ENCODE measurements at regions not wholly inside any gene's neighbourhood (a gene's known extent, or its start where the extent isn't known, plus 50 kb on each side); places are given as distances from the start of the nearest gene placed in this dataset.

DNA sequence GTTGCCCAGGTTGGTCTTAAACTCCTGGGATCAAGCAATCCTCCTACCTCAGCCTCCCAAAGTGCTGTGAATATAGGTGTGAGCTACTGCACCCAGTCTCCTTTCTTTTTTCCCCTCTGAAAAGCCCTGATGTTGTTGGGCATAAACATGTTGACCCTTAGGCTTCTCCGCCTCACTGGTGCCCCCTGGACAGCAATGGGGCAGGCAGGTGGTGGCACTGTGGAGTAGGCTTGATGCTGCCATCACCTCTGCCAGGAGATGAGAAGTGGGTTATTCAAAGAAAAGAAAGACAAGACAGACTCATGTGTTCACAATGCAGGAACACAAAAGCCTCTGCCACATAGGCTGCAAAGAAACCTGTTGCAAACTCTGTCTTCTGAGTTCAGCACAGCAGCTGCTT is 169.9 kb downstream of the EN1 start:
- WGBS = 89% methylated on average over 1 of the region's 1 CpG
- no peak for DNase-seq (ENCODE audit: extremely low spot score)
- Histone ChIP-seq H3K27ac (ENCODE audit: low read depth) (no peak overlapping the region), H3K4me1 (ENCODE audit: insufficient read depth) (no peaks in the 10 kb centered on the region), H3K36me3 (ENCODE audit: insufficient read depth) (no peaks in the 10 kb centered on the region), H3K4me3 (ENCODE audit: low read depth, low read length) (no peak overlapping the region)

GRCh38 chr2:118675531-118675930 is 171.9 kb downstream of the EN1 start:
- DNase-seq (ENCODE audit: extremely low spot score) = no peak
- Histone ChIP-seq H3K27ac (ENCODE audit: low read depth) (no peak overlapping the region), H3K36me3 (ENCODE audit: insufficient read depth) (no peaks in the 10 kb centered on the region), H3K4me1 (ENCODE audit: insufficient read depth) (no peaks in the 10 kb centered on the region), H3K4me3 (ENCODE audit: low read depth, low read length) (no peak overlapping the region)

DNA sequence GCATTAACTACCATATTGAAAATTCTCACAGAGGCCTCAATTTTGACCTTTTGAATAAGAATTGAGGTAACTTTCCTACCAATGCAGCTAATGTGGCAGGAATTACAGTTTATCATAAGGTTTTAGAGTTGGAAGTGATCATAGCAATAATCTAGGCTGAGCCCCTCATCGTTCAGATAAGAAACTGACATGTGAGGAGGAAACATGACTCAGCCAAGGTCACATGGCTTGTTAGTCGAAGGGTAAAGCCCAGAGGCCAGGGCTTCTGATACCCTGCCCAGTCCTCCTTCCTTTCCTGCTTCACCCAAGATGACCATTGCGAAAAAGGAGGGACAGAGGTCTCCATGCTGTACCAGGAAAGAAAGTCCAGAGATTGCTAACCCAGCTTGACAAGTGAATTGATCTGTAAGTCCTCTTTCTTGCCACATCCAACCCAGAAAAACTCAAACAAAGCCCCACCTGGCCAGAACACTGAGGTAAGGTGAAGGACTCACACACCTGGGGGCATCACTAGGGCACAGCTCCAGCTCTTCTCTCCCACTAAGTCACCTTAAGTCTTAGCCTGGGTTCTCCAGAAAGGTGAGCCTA is 174.8 kb downstream of the EN1 start:
- whole genome bisulfite sequencing = 69% methylated on average over 3 of the region's 3 CpGs
- no peak overlapping the region for H3K27ac ChIP-seq (ENCODE audit: low read depth)
- DNase-seq (ENCODE audit: extremely low spot score) = no peak
- no peaks in the 10 kb centered on the region for H3K36me3 ChIP-seq (ENCODE audit: insufficient read depth)
- H3K4me3 ChIP-seq (ENCODE audit: low read depth, low read length) = no peak overlapping the region
- no peaks in the 10 kb centered on the region for H3K4me1 ChIP-seq (ENCODE audit: insufficient read depth)

- Histone ChIP-seq H3K4me3 (ENCODE audit: low read depth, low read length) (no peak overlapping the region), H3K27ac (ENCODE audit: low read depth) (no peak overlapping the region), H3K36me3 (ENCODE audit: insufficient read depth) (no peaks in the 10 kb centered on the region), H3K4me1 (ENCODE audit: insufficient read depth) (no peaks in the 10 kb centered on the region)
- DNase-seq (ENCODE audit: extremely low spot score) = no peak
- 82% methylated on average over 5 of the region's 5 CpGs for WGBS
Measured at GRCh38 chr2:118671701-118672454, 175.6 kb downstream of the EN1 start.

DNA sequence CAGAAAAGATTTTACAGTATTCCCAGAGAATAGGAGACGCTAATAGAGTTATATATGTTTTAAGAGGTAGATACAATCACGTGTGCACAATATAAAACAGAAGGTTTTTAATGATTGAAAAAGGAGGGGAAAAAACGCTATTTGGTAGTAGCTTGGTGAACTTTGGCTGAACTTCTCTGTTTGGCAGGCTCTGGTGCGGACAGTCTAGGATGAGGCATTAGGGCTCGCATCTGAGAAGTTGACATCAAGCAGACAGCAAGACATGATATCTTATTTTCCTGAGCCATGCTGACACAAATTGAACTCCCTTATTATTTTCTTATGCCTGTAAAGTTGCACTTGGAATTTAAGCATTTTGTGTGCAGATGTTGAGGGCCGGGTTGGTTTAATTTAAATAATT is 176.6 kb downstream of the EN1 start:
- peak; percentile 80 for DNase-seq (ENCODE audit: extremely low spot score)
- WGBS = 18% methylated on average over 6 of the region's 6 CpGs
- H3K27ac ChIP-seq (ENCODE audit: low read depth) = no peak overlapping the region
- no peak overlapping the region for H3K4me3 ChIP-seq (ENCODE audit: low read depth, low read length)
- no peaks in the 10 kb centered on the region for H3K4me1 ChIP-seq (ENCODE audit: insufficient read depth)
- no peaks in the 10 kb centered on the region for H3K36me3 ChIP-seq (ENCODE audit: insufficient read depth)

- WGBS = 58% methylated on average over 2 of the region's 2 CpGs
Measured at GRCh38 chr2:118670276-118670675, 177.2 kb downstream of the EN1 start.

DNA sequence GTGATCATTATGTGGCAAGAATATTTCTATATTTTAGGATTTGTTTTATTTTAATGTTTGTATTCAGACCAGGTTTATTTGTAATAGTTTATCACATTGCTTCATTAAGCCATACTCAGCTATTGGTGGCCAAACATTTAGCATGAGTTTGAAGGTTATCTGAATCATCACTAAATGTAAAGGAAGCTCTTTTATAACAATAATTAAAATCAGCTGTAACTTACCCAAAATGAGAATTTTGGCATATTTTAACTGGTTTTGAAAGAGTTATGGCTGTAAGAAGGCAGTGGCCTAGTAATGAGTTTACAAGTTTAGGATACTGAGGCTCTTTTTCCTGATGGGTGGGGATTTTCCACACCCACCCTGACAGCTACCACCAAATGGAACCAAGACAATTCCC is 177.8 kb downstream of the EN1 start:
- H3K4me3 ChIP-seq (ENCODE audit: low read depth, low read length) = no peak overlapping the region
- H3K36me3 ChIP-seq (ENCODE audit: insufficient read depth) = no peaks in the 10 kb centered on the region
- no peak for DNase-seq (ENCODE audit: extremely low spot score)
- H3K27ac ChIP-seq (ENCODE audit: low read depth) = no peak overlapping the region
- no peaks in the 10 kb centered on the region for H3K4me1 ChIP-seq (ENCODE audit: insufficient read depth)

More at GRCh38 chr2:118670276-118670675, 177.2 kb downstream of the EN1 start:
- Histone ChIP-seq H3K4me1 (ENCODE audit: insufficient read depth) (no peaks in the 10 kb centered on the region), H3K27ac (ENCODE audit: low read depth) (no peak overlapping the region), H3K36me3 (ENCODE audit: insufficient read depth) (no peaks in the 10 kb centered on the region), H3K4me3 (ENCODE audit: low read depth, low read length) (no peak overlapping the region)
- DNase-seq (ENCODE audit: extremely low spot score) = no peak

- no peak overlapping the region for H3K4me3 ChIP-seq (ENCODE audit: low read depth, low read length)
- no peaks in the 10 kb centered on the region for H3K4me1 ChIP-seq (ENCODE audit: insufficient read depth)
- H3K36me3 ChIP-seq (ENCODE audit: insufficient read depth) = no peaks in the 10 kb centered on the region
- 48% methylated on average over 9 of the region's 9 CpGs for WGBS
- no peak overlapping the region for H3K27ac ChIP-seq (ENCODE audit: low read depth)
- DNase-seq (ENCODE audit: extremely low spot score) = no peak
Measured at GRCh38 chr2:118668431-118669424, 178.7 kb downstream of the EN1 start.

- 85% methylated on average over 6 of the region's 6 CpGs for WGBS
- DNase-seq (ENCODE audit: extremely low spot score) = no peak
- Histone ChIP-seq H3K4me1 (ENCODE audit: insufficient read depth) (no peaks in the 10 kb centered on the region), H3K4me3 (ENCODE audit: low read depth, low read length) (no peak overlapping the region), H3K36me3 (ENCODE audit: insufficient read depth) (no peaks in the 10 kb centered on the region), H3K27ac (ENCODE audit: low read depth) (no peak overlapping the region)
Measured at GRCh38 chr2:118667964-118668363, 179.5 kb downstream of the EN1 start.

DNA sequence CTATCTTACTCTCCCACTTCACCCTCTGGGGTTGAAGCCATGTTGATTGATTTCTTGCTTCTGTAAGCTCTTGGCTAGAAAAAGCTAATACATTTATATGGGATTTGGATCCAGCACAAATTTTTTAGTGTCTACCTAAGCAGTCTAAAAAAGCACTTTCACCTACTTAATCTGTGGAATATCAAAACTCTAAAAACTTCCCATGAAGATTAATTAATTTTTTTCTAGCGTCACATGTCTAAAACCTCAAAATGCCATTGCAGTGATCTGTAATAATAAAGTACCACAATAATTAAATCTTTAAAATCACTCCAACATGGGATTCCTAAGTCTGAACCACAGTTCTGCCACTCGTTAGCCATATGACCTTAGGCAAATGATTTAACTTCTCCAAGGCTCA is 180.1 kb downstream of the EN1 start:
- DNase-seq (ENCODE audit: extremely low spot score) = no peak
- H3K27ac ChIP-seq (ENCODE audit: low read depth) = no peak overlapping the region
- no peaks in the 10 kb centered on the region for H3K4me1 ChIP-seq (ENCODE audit: insufficient read depth)
- H3K36me3 ChIP-seq (ENCODE audit: insufficient read depth) = no peaks in the 10 kb centered on the region
- WGBS = 89% methylated on average over 2 of the region's 2 CpGs
- H3K4me3 ChIP-seq (ENCODE audit: low read depth, low read length) = no peak overlapping the region

DNA sequence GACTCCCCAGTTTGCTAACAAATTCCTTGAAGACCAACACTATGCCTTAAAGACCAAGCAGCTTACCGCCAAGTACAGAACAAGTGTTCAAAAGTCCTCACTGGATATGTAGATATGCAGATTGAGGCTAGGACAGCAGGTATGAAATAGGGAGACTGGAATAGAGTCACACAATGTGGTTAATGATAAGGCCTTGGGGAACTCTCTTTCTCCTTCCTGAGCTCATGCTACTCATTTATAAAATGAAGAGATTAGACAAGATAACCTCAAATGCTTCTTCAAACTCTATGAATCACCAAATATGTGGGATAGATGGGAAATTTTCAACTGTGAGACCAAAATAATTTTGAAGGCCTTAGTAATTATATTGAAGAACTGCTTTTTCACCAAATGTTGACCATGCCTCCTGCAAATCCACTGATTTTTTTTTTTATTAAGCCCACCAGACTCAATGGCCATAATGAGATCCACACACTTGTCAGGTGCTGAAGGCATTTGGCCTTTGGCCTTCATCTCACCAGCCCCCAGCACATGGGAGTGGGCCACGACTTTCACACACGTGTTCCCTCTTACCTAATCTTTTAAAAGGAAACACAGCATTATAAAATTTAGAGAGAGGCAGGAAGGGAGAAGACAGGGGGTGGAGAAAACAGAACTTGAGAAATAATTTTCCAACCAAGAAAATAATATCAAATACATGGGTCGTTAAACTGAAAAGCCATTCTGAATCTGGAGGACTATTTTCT is 181.5 kb downstream of the EN1 start:
- H3K27ac ChIP-seq (ENCODE audit: low read depth) = no peak overlapping the region
- H3K4me1 ChIP-seq (ENCODE audit: insufficient read depth) = no peaks in the 10 kb centered on the region
- DNase-seq (ENCODE audit: extremely low spot score) = no peak
- 73% methylated on average over 4 of the region's 4 CpGs for WGBS
- no peaks in the 10 kb centered on the region for H3K36me3 ChIP-seq (ENCODE audit: insufficient read depth)
- no peak overlapping the region for H3K4me3 ChIP-seq (ENCODE audit: low read depth, low read length)

- 94% methylated on average over 2 of the region's 2 CpGs for WGBS
- no peaks in the 10 kb centered on the region for H3K36me3 ChIP-seq (ENCODE audit: insufficient read depth)
- H3K4me3 ChIP-seq (ENCODE audit: low read depth, low read length) = no peak overlapping the region
- no peak for DNase-seq (ENCODE audit: extremely low spot score)
- H3K27ac ChIP-seq (ENCODE audit: low read depth) = no peak overlapping the region
- no peaks in the 10 kb centered on the region for H3K4me1 ChIP-seq (ENCODE audit: insufficient read depth)
Measured at GRCh38 chr2:118661179-118661578, 186.3 kb downstream of the EN1 start.

- Histone ChIP-seq H3K27ac (ENCODE audit: low read depth) (no peak overlapping the region), H3K4me3 (ENCODE audit: low read depth, low read length) (no peak overlapping the region), H3K36me3 (ENCODE audit: insufficient read depth) (no peaks in the 10 kb centered on the region), H3K4me1 (ENCODE audit: insufficient read depth) (no peaks in the 10 kb centered on the region)
- 48% methylated on average over 3 of the region's 3 CpGs for WGBS
- DNase-seq (ENCODE audit: extremely low spot score) = no peak
Measured at GRCh38 chr2:118658596-118659198, 188.8 kb downstream of the EN1 start.

Measured in urinary bladder (tissue), 3 donors.